ENCODE measurements at regions not wholly inside any gene's neighbourhood (a gene's known extent, or its start where the extent isn't known, plus 50 kb on each side); places are given as distances from the start of the nearest gene placed in this dataset.
"Not testable (repeated sequence)": the region's sequence is repeated elsewhere in the genome, so short reads cannot be mapped to it uniquely, and the experiment has no call there.

GRCh38 chrX:46200413-46200812 is 344.8 kb downstream of the ZNF674 start:
- no peak overlapping the region for H3K4me3 ChIP-seq (ENCODE audit: low read depth, low read length)
- no peak for TF ChIP-seq CTCF (IDR thresholded peaks at IDR 0.05; ENCODE audit: insufficient read depth, low read depth, low read length)
- DNase-seq (ENCODE audit: low read depth), result no peak

- no peak for TF ChIP-seq CTCF (IDR thresholded peaks at IDR 0.05; ENCODE audit: insufficient read depth, low read depth, low read length)
- DNase-seq (ENCODE audit: low read depth), result peak; percentile 64
- no peak overlapping the region for H3K4me3 ChIP-seq (ENCODE audit: low read depth, low read length)
Observed at GRCh38 chrX:46198858-46199257, 346.4 kb downstream of the ZNF674 start.

GRCh38 chrX:46186811-46187106 is 358.5 kb downstream of the ZNF674 start:
- not testable (repeated sequence) for DNase-seq (ENCODE audit: low read depth); H3K4me3 ChIP-seq (ENCODE audit: low read depth, low read length)

- no peak for TF ChIP-seq CTCF (IDR thresholded peaks at IDR 0.05; ENCODE audit: insufficient read depth, low read depth, low read length)
- H3K4me3 ChIP-seq (ENCODE audit: low read depth, low read length), result no peak overlapping the region
- DNase-seq (ENCODE audit: low read depth), result no peak
Observed at GRCh38 chrX:46185923-46186810, 359.1 kb downstream of the ZNF674 start.

- TF ChIP-seq CTCF (IDR thresholded peaks at IDR 0.05; ENCODE audit: insufficient read depth, low read depth, low read length), result no peak
- H3K4me3 ChIP-seq (ENCODE audit: low read depth, low read length), result no peak overlapping the region
- no peak for DNase-seq (ENCODE audit: low read depth)
Observed at GRCh38 chrX:46184749-46185148, 360.5 kb downstream of the ZNF674 start.

- peak; percentile 78 for DNase-seq (ENCODE audit: low read depth)
- no peak overlapping the region for H3K4me3 ChIP-seq (ENCODE audit: low read depth, low read length)
- TF ChIP-seq CTCF (IDR thresholded peaks at IDR 0.05; ENCODE audit: insufficient read depth, low read depth, low read length), result no peak
Observed at GRCh38 chrX:46180258-46180687, 364.9 kb downstream of the ZNF674 start.

- no peak for TF ChIP-seq CTCF (IDR thresholded peaks at IDR 0.05; ENCODE audit: insufficient read depth, low read depth, low read length)
- DNase-seq (ENCODE audit: low read depth), result no peak
- H3K4me3 ChIP-seq (ENCODE audit: low read depth, low read length), result no peak overlapping the region
Observed at GRCh38 chrX:46179748-46180147, 365.5 kb downstream of the ZNF674 start.
